Thoracic aorta (tissue), 2 donors: ENCODE measurements at regions not wholly inside any gene's neighbourhood (a gene's known extent, or its start where the extent isn't known, plus 50 kb on each side); places are given as distances from the start of the nearest gene placed in this dataset.
A peak's percentile ranks its signal among the peaks of the same experiment; 100 is the strongest.

Experiments
- ATAC-seq: fragments of 150-250 bp; one replicate; pipeline ENCODE4 v1.8.0; 2017; ENCODE audit warnings: low read depth; ENCODE audit not compliant: insufficient number of reproducible peaks, low FRiP score
- DNase-seq: peaks from one replicate; pipeline ENCODE4 v3.0.0-alpha.2; 2020; ENCODE audit warnings: low spot score
- H3K27ac ChIP-seq, 2 donors: fragments of 200-600 bp; sonication (generic); 1 replicate in 1 of 2; 2 replicates in 1 of 2; pipeline ENCODE4 v1.5.1; 2016; ENCODE audit warnings: mild to moderate bottlenecking in 2 of 2, moderate library complexity in 2 of 2
- H3K27me3 ChIP-seq: fragments of 200-600 bp; sonication (generic); replicated peaks from 2 replicates; pipeline ENCODE4 v1.6.0; 2016; ENCODE audit warnings: mild to moderate bottlenecking; ENCODE audit not compliant: insufficient read depth
- H3K36me3 ChIP-seq: fragments of 200-600 bp; sonication (generic); one replicate; pipeline ENCODE4 v1.5.1; 2016
- H3K4me1 ChIP-seq, 2 donors: fragments of 200-600 bp; sonication (generic); 1 replicate in 1 of 2; 2 replicates in 1 of 2; pipeline versions ENCODE4 v1.5.1 to v1.6.0; 2016; ENCODE audit warnings: low read depth in 2 of 2, mild to moderate bottlenecking in 1 of 2; ENCODE audit not compliant: control insufficient read depth in 1 of 2
- H3K4me3 ChIP-seq: fragments of 200-600 bp; sonication (generic); 2 replicates; pipeline ENCODE4 v1.5.1; 2016; ENCODE audit warnings: mild to moderate bottlenecking
- H3K9me3 ChIP-seq: fragments of 200-600 bp; sonication (generic); 2 replicates; pipeline ENCODE4 v1.5.1; 2016
- CTCF ChIP-seq: fragments of 200-600 bp; sonication (generic); IDR thresholded peaks from one replicate; pipeline ENCODE4 v1.5.1; 2019; ENCODE audit warnings: antibody characterized with exemption

GRCh38 chr3:176352716-176353334 lies 844.5 kb downstream of the TBL1XR1 start:
- ATAC-seq, result no peak
- H3K4me3 ChIP-seq, result no peak overlapping the region
- no peak for DNase-seq
- peaks cover 3 to 4% of the 10 kb centered on the region in 2 donors for H3K4me1 ChIP-seq
- H3K9me3 ChIP-seq, result no peaks in the 10 kb centered on the region
- H3K36me3 ChIP-seq, result no peaks in the 10 kb centered on the region
- no peaks in the 10 kb centered on the region for H3K27me3 ChIP-seq
- peak overlapping the region in 1 of 2 donors; percentile 23 for H3K27ac ChIP-seq
- no peak for TF ChIP-seq CTCF

DNA sequence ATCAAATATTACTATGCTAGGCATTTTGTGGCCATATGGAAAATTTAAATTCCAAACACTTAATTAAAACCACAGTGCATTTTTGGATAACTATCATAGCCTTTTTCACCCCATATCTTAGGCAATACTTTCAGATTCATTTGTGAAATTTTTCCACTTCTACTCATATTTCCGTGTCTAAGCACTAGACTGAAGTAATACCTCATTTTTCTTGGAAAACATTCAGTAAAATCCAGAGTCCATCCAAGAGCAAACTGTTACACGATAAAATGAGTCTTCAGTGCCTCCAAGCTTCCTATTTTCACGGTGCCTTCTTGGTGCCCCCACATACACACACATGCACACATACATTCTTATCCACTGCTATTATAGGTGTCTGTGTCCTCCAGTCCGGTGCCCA lies 845.9 kb downstream of the TBL1XR1 start:
- Histone ChIP-seq H3K4me3 (no peak overlapping the region), H3K27ac (peak overlapping the region in 1 of 2 donors; percentile 15), H3K4me1 (peaks cover 3 to 4% of the 10 kb centered on the region in 2 donors), H3K36me3 (no peaks in the 10 kb centered on the region), H3K9me3 (no peaks in the 10 kb centered on the region), H3K27me3 (no peaks in the 10 kb centered on the region)
- DNase-seq, result no peak
- no peak for TF ChIP-seq CTCF
- ATAC-seq, result no peak

GRCh38 chr3:176349706-176350105 lies 847.6 kb downstream of the TBL1XR1 start:
- Histone ChIP-seq H3K4me3 (no peak overlapping the region), H3K9me3 (no peaks in the 10 kb centered on the region), H3K4me1 (peaks cover 3 to 4% of the 10 kb centered on the region in 2 donors), H3K36me3 (no peaks in the 10 kb centered on the region), H3K27ac (no peak overlapping the region), H3K27me3 (no peaks in the 10 kb centered on the region)
- DNase-seq (no peak), ATAC-seq (no peak)
- TF ChIP-seq CTCF, result no peak

DNA sequence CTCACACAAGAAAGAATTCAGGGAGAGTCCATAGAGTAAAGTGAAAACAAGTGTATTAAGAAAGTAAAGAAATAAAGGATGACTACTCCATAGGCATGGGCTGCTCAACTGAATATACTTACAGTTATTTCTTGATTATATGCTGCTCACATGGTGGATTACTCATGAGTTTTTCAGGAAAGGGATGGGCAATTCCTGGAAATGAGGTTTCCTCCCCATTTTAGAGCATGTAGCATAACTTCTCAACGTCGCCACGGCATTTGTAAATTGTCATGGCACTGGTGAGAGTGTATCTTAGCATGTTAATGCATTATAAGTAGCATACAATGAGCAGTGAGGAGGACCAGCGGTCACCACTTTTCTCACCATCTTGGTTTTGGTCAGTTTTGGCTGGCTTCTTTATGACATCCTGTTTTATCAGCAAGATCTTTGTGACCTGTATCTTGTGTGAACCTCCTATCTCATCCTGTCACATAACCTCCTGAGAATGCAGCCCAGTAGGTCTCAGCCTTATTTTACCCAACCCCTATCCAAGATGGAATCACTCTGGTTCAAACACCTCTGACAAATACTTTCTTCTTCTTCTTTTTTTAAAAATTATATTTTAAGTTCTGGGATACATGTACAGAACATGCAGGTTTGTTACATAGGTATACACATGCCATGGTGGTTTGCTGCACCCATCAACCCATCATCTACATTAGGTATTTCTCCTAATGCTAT lies 849.7 kb downstream of the TBL1XR1 start:
- no peak for ATAC-seq
- TF ChIP-seq CTCF, result no peak

GRCh38 chr3:176341963-176342362 lies 855.3 kb downstream of the TBL1XR1 start:
- Histone ChIP-seq H3K36me3 (no peaks in the 10 kb centered on the region), H3K4me3 (no peak overlapping the region), H3K27me3 (no peaks in the 10 kb centered on the region), H3K27ac (no peak overlapping the region), H3K4me1 (no peaks in the 10 kb centered on the region), H3K9me3 (no peaks in the 10 kb centered on the region)
- DNase-seq, result no peak
- ATAC-seq, result no peak
- TF ChIP-seq CTCF, result no peak

More for the DNA sequence above, 849.7 kb downstream of the TBL1XR1 start:
- H3K36me3 ChIP-seq, result no peaks in the 10 kb centered on the region
- no peak overlapping the region for H3K27ac ChIP-seq
- peaks cover 0 to 3% of the 10 kb centered on the region in 2 donors for H3K4me1 ChIP-seq
- H3K9me3 ChIP-seq, result no peaks in the 10 kb centered on the region
- no peak for DNase-seq
- H3K27me3 ChIP-seq, result no peaks in the 10 kb centered on the region
- no peak overlapping the region for H3K4me3 ChIP-seq
